ENCODE measurements at regions not wholly inside any gene's neighbourhood (a gene's known extent, or its start where the extent isn't known, plus 50 kb on each side); places are given as distances from the start of the nearest gene placed in this dataset.
"Not testable (repeated sequence)": the region's sequence is repeated elsewhere in the genome, so short reads cannot be mapped to it uniquely, and the experiment has no call there.

DNA sequence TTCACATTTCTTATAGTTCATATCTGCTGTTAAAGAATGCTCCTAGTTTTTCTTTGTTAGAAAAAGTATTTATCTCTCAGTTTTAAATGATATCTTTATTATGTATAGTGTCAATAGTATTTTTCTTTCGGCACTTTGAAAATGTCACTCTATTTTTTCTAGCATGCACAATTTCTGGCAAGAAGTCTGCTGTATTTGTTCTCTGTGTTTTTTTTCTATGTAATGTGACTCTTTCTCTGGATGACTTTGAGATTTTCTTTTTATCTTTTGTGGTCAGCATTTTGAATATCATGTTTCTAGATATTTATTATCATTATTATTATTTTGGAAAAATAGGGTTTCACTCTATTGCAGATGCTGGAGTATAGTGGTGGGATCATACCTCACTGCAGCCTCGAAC lies 285.2 kb downstream of the PTGER3 start:
- H3K36me3 ChIP-seq (ENCODE audit: insufficient read depth, low read depth, low read length) = no peaks in the 10 kb centered on the region
- no peaks in the 10 kb centered on the region for H3K9me3 ChIP-seq (ENCODE audit: insufficient read depth, low read depth, low read length)
- H3K4me3 ChIP-seq (ENCODE audit: low read length) = no peak overlapping the region
- H3K27ac ChIP-seq (ENCODE audit: low read length) = no peak overlapping the region
- H3K9ac ChIP-seq (ENCODE audit: low read depth, low read length) = no peak overlapping the region
- no peaks in the 10 kb centered on the region for H3K27me3 ChIP-seq (ENCODE audit: insufficient read depth, low read length)
- H3K4me1 ChIP-seq (ENCODE audit: insufficient read depth, low read length) = no peaks in the 10 kb centered on the region

DNA sequence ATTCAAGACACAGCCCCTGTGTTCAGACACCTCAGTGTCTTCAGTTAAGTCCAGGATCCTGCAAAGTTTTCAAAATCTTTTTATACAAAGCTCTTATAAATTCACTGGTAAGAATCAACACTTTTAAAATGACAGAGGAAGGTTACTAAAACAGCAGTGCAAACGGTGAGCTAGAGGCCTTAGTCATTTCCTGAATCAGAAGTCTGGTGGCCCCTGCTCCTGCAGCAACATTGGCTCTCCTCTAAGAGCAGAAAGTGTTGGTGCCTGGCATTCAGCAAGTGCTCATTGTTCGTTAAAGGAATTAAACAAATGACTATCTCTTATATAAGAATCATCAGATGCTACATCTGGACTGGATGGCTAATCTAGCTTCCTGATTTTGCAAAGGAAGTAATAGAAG lies 282.9 kb downstream of the PTGER3 start:
- Histone ChIP-seq H3K4me3 (ENCODE audit: low read length) (no peak overlapping the region), H3K36me3 (ENCODE audit: insufficient read depth, low read depth, low read length) (no peaks in the 10 kb centered on the region), H3K4me1 (ENCODE audit: insufficient read depth, low read length) (no peaks in the 10 kb centered on the region), H3K27me3 (ENCODE audit: insufficient read depth, low read length) (no peaks in the 10 kb centered on the region), H3K9me3 (ENCODE audit: insufficient read depth, low read depth, low read length) (no peaks in the 10 kb centered on the region), H3K9ac (ENCODE audit: low read depth, low read length) (no peak overlapping the region), H3K27ac (ENCODE audit: low read length) (no peak overlapping the region)

DNA sequence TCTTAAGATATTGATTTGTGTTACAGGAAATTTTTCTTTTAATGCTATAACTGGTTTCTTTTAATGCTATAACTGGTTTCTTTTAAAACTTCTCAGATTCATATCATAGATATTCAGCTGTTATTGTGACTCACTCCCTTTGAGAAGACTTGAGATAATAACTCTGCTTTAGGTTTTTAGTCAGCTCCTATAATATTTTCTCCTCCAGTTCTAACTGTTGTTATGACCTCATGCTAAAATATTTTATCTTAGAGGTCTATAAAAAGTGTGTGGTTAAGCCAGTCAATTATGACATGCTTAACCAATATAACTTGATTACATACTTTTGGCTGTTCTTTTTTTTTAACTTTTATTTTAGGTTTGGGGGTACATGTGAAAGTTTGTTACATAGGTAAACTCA lies 280.2 kb downstream of the PTGER3 start:
- no peak overlapping the region for H3K4me3 ChIP-seq (ENCODE audit: low read length)
- no peaks in the 10 kb centered on the region for H3K27me3 ChIP-seq (ENCODE audit: insufficient read depth, low read length)
- H3K9ac ChIP-seq (ENCODE audit: low read depth, low read length) = no peak overlapping the region
- H3K36me3 ChIP-seq (ENCODE audit: insufficient read depth, low read depth, low read length) = no peaks in the 10 kb centered on the region
- no peaks in the 10 kb centered on the region for H3K4me1 ChIP-seq (ENCODE audit: insufficient read depth, low read length)
- H3K27ac ChIP-seq (ENCODE audit: low read length) = no peak overlapping the region
- no peaks in the 10 kb centered on the region for H3K9me3 ChIP-seq (ENCODE audit: insufficient read depth, low read depth, low read length)

DNA sequence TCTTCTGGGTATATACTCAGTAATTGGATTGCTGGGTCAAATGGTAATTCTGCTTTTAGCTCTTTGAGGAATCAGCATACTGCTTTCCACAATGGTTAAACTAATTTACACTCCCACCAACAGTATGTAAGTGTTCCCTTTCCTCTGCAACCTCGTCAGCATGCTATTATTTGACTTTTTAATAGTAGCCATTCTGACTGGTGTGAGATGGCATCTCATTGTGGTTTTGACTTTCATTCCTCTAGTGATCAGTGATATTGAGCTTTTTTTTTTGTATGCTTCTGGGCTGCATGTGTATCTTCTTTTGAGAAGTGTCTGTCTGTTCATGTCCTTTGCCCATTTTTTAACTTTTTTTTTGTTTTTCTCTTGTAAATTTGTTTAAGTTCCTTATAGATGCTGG lies 279.4 kb downstream of the PTGER3 start:
- no peak overlapping the region for H3K4me3 ChIP-seq (ENCODE audit: low read length)
- no peaks in the 10 kb centered on the region for H3K27me3 ChIP-seq (ENCODE audit: insufficient read depth, low read length)
- no peaks in the 10 kb centered on the region for H3K4me1 ChIP-seq (ENCODE audit: insufficient read depth, low read length)
- H3K9ac ChIP-seq (ENCODE audit: low read depth, low read length) = no peak overlapping the region
- no peaks in the 10 kb centered on the region for H3K36me3 ChIP-seq (ENCODE audit: insufficient read depth, low read depth, low read length)
- no peak overlapping the region for H3K27ac ChIP-seq (ENCODE audit: low read length)
- no peaks in the 10 kb centered on the region for H3K9me3 ChIP-seq (ENCODE audit: insufficient read depth, low read depth, low read length)

DNA sequence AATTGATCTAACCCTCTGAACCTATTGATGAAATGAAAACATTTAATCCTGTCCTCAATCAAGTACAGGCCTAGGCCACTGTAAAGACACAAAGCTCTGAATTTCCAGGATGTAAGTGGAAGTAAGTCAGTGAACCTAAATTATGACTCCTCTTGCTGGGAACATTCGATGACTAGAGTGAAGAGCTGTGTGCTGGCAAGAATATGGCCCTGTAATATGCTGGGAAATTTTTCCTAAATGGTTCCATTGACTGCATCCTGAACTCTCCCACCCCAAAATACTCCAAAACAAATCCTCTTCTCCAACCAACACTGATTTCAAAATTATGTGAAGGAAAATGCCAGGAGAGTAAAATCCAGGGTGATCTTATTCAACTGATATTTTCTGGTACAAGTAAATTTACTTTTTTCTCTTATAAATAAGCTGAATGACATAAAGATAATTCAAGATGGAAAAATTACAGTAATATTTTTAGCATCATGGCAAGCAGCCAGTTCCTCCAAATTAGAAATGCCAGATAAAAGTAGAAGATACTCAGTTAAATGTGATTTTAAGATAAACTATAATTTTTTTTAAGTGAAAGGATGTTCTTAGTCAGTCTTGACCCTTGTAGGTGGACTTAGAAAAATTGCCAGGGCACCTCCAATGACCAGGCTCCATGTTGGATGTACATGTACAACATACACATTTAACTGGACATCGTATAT lies 269.4 kb downstream of the PTGER3 start:
- no peak overlapping the region for H3K4me3 ChIP-seq (ENCODE audit: low read length)
- no peaks in the 10 kb centered on the region for H3K27me3 ChIP-seq (ENCODE audit: insufficient read depth, low read length)
- no peaks in the 10 kb centered on the region for H3K9me3 ChIP-seq (ENCODE audit: insufficient read depth, low read depth, low read length)
- no peaks in the 10 kb centered on the region for H3K36me3 ChIP-seq (ENCODE audit: insufficient read depth, low read depth, low read length)
- no peaks in the 10 kb centered on the region for H3K4me1 ChIP-seq (ENCODE audit: insufficient read depth, low read length)
- no peak overlapping the region for H3K9ac ChIP-seq (ENCODE audit: low read depth, low read length)
- no peak overlapping the region for H3K27ac ChIP-seq (ENCODE audit: low read length)

DNA sequence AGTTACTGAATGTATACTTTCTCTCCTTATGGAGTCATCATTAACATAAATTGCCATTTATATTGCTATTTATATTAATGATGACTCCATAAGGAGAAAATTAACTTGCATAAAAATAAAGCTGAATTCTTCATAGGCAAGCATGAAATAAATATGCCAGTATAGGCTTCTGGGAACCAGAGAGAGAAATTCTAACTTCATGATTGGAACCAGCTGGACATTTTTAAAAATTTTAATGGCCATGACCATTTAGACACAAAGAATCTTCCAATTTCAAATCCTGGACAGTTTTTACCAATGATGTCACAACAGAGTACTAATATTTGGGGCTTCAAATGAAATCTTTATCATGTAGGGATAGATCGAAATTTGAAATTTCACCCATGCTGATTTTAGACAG lies 268.7 kb downstream of the PTGER3 start:
- H3K9ac ChIP-seq (ENCODE audit: low read depth, low read length) = no peak overlapping the region
- H3K27ac ChIP-seq (ENCODE audit: low read length) = no peak overlapping the region
- H3K4me1 ChIP-seq (ENCODE audit: insufficient read depth, low read length) = no peaks in the 10 kb centered on the region
- H3K4me3 ChIP-seq (ENCODE audit: low read length) = no peak overlapping the region
- H3K9me3 ChIP-seq (ENCODE audit: insufficient read depth, low read depth, low read length) = no peaks in the 10 kb centered on the region
- H3K27me3 ChIP-seq (ENCODE audit: insufficient read depth, low read length) = no peaks in the 10 kb centered on the region
- no peaks in the 10 kb centered on the region for H3K36me3 ChIP-seq (ENCODE audit: insufficient read depth, low read depth, low read length)

DNA sequence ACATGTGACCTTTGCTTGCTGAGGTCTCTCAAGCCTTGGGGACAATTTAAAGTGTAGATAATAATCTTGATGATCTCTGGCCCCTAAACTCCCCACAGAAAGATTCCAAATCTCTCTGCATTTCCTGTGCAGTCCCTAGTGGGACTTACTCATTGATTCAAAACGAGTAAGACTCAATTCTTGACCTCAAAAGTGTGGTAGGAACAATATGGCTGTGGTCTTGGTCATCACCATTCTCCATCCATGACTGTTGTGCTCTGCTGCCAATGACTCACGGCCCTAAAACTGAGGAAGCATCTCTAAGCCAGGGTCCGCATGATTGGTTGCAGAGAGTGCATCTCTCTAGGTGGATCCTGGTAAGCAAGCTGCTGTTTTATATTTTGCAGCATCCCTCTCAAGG lies 268.0 kb downstream of the PTGER3 start:
- no peak overlapping the region for H3K27ac ChIP-seq (ENCODE audit: low read length)
- H3K9ac ChIP-seq (ENCODE audit: low read depth, low read length) = no peak overlapping the region
- H3K36me3 ChIP-seq (ENCODE audit: insufficient read depth, low read depth, low read length) = no peaks in the 10 kb centered on the region
- H3K9me3 ChIP-seq (ENCODE audit: insufficient read depth, low read depth, low read length) = no peaks in the 10 kb centered on the region
- H3K4me1 ChIP-seq (ENCODE audit: insufficient read depth, low read length) = no peaks in the 10 kb centered on the region
- H3K27me3 ChIP-seq (ENCODE audit: insufficient read depth, low read length) = no peaks in the 10 kb centered on the region
- H3K4me3 ChIP-seq (ENCODE audit: low read length) = no peak overlapping the region

DNA sequence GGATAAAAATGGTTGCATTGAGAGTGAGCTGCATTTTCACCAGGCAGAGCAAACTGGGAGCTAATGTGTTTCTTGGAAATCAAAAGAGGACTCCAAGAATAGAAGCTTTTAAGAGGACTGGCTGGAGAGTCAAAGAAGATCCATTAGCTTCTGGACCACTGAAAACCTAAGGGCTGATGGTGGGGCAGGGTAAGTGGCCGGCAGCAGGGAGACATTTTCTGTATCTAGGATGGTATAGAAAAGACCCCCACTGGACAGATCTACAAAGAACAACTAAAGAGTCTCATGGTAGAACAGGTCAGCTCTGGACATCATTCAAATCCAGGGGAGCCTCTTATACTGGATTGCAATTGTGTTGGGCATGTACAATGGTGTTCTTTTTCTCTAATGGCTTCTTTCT lies 262.3 kb downstream of the PTGER3 start:
- no peak overlapping the region for H3K9ac ChIP-seq (ENCODE audit: low read depth, low read length)
- H3K4me3 ChIP-seq (ENCODE audit: low read length) = no peak overlapping the region
- H3K36me3 ChIP-seq (ENCODE audit: insufficient read depth, low read depth, low read length) = no peaks in the 10 kb centered on the region
- H3K4me1 ChIP-seq (ENCODE audit: insufficient read depth, low read length) = no peaks in the 10 kb centered on the region
- no peak overlapping the region for H3K27ac ChIP-seq (ENCODE audit: low read length)
- H3K27me3 ChIP-seq (ENCODE audit: insufficient read depth, low read length) = no peaks in the 10 kb centered on the region
- H3K9me3 ChIP-seq (ENCODE audit: insufficient read depth, low read depth, low read length) = no peaks in the 10 kb centered on the region

DNA sequence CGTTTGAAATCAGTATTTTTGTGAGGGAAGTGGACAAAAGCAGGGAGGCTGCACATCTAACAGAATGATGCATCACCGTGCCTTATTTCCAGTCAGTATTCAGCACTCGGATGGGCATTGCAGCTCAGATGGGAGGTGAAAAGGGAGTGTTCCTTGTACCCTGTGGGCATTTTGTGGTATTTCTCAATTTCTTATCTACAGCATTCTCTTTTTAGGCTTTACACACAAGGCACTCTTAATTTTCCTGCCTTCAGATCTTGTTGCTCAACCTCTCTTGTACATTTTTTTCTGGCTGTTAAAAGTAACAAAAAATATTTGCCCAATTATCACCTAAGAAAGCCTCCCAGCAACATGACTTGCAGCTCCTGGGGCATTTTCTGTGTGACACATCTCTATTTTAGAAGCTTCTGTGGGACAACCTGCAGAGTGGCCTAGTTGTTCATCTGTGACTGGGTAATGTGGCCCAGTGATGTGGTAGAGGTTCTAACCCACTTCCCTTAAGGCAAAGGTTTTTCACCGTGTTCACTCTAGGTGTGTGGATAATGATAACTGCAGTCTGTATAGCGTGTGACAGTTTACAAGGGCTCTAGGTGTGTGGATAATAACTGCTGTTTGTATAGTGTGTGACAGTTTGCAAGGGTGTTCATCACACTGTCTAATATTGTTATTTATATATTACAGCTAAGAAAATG lies 257.2 kb downstream of the PTGER3 start:
- Histone ChIP-seq H3K4me1 (ENCODE audit: insufficient read depth, low read length) (no peaks in the 10 kb centered on the region), H3K36me3 (ENCODE audit: insufficient read depth, low read depth, low read length) (no peaks in the 10 kb centered on the region), H3K4me3 (ENCODE audit: low read length) (no peak overlapping the region), H3K27ac (ENCODE audit: low read length) (no peak overlapping the region), H3K9ac (ENCODE audit: low read depth, low read length) (no peak overlapping the region), H3K9me3 (ENCODE audit: insufficient read depth, low read depth, low read length) (no peaks in the 10 kb centered on the region), H3K27me3 (ENCODE audit: insufficient read depth, low read length) (no peaks in the 10 kb centered on the region)

DNA sequence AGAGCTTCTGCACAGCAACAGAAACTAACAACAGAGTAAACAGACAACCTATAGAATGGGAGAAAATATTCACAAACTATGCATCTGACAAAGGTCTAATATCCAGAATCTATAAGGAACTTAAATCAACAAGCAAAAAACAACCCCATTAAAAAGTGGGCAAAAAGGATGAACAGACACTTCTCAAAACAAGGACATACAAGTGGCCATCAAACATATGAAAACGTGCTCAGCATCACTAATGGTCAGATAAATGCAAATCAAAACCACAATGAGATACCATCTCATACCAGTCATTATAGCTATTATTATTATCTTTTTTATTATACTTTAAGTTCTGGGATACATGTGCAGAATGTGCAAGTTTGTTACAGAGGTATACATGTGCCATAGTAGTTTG lies 252.6 kb downstream of the PTGER3 start:
- not testable (repeated sequence) for H3K36me3 ChIP-seq (ENCODE audit: insufficient read depth, low read depth, low read length); H3K9me3 ChIP-seq (ENCODE audit: insufficient read depth, low read depth, low read length); H3K27me3 ChIP-seq (ENCODE audit: insufficient read depth, low read length); H3K4me3 ChIP-seq (ENCODE audit: low read length); H3K27ac ChIP-seq (ENCODE audit: low read length); H3K9ac ChIP-seq (ENCODE audit: low read depth, low read length); H3K4me1 ChIP-seq (ENCODE audit: insufficient read depth, low read length)

DNA sequence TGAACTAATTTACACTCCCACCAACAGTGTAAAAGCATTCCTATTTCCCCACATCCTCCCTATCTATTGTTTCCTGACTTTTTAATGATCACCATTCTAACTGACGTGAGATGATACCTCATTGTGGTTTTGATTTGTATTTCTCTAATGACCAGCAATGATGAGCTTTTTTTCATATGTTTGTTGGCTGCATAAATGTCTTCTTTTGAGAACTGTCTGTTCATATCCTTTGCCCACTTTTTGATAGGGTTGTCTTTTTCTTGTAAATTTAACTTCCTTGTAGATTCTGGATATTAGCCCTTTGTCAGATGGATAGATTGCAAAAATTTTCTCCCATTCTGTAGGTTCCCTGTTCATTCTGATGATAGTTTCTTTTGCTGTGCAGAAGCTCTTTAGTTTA lies 251.3 kb downstream of the PTGER3 start:
- H3K36me3 ChIP-seq (ENCODE audit: insufficient read depth, low read depth, low read length); H3K27me3 ChIP-seq (ENCODE audit: insufficient read depth, low read length); H3K9ac ChIP-seq (ENCODE audit: low read depth, low read length); H3K4me3 ChIP-seq (ENCODE audit: low read length); H3K9me3 ChIP-seq (ENCODE audit: insufficient read depth, low read depth, low read length); H3K27ac ChIP-seq (ENCODE audit: low read length); H3K4me1 ChIP-seq (ENCODE audit: insufficient read depth, low read length): not testable (repeated sequence)

DNA sequence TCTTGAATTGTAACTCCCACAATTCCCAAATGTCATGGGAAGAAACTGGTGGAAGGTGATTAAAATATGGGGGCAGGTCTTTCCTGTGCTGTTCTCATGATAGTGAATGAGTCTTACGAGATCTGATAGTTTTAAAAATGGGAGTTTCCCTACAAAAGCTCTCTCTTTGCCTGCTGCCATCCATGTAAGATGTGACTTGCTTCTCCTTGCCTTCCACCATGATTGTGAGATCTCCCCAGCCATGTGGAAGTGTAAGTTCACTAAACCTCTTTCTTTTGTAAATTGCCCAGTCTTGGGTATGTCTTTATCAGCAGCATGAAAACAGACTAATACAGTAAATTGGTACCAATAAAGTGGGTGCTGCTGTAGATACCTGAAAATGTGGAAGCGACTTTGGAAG lies 245.0 kb downstream of the PTGER3 start:
- not testable (repeated sequence) for H3K4me3 ChIP-seq (ENCODE audit: low read length); H3K4me1 ChIP-seq (ENCODE audit: insufficient read depth, low read length); H3K36me3 ChIP-seq (ENCODE audit: insufficient read depth, low read depth, low read length); H3K9me3 ChIP-seq (ENCODE audit: insufficient read depth, low read depth, low read length); H3K27me3 ChIP-seq (ENCODE audit: insufficient read depth, low read length); H3K27ac ChIP-seq (ENCODE audit: low read length); H3K9ac ChIP-seq (ENCODE audit: low read depth, low read length)
